ENCODE measurements at regions not wholly inside any gene's neighbourhood (a gene's known extent, or its start where the extent isn't known, plus 50 kb on each side); places are given as distances from the start of the nearest gene placed in this dataset.
"Not testable (repeated sequence)": the region's sequence is repeated elsewhere in the genome, so short reads cannot be mapped to it uniquely, and the experiment has no call there.

DNA sequence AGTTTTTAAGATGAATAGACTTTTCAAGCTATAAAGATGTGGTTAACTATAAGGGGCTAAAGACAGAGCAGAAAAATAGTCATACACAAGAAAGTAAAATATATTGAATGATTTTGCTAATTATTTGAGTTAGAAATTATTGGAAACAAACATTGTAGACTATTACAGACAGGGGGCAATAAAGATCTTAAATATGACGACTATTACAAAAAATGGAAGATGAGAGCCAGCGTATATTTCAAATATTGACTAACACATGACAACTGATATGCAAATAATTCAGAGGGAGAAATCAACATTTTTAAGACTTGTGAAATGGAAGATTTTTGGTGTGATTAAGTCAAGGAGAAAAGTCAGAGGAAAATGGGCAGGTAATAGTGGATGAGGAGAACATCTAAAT lies 520.2 kb upstream of the NUDT12 start:
- intact Hi-C loops (cut with micrococcal nuclease) = no loop called here

DNA sequence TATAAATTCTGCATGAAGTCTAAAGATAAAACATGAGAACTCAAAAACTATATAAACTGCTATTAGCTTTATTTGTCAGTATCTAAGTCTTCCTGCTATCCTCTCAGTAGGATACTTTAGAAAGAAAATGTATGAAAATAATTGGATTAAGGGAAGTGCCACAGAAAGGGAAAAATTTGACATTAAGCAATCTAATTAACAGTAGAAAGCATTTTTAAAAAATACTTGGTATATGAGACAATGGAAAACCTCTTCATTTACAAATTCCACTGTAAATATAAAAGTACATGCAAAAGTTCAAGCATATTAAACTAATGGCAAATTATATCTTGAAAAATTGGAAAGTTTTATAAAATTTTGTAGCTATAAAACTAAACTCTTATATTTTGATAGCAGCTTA lies 518.6 kb upstream of the NUDT12 start:
- intact Hi-C loops (cut with micrococcal nuclease) = no loop called here

DNA sequence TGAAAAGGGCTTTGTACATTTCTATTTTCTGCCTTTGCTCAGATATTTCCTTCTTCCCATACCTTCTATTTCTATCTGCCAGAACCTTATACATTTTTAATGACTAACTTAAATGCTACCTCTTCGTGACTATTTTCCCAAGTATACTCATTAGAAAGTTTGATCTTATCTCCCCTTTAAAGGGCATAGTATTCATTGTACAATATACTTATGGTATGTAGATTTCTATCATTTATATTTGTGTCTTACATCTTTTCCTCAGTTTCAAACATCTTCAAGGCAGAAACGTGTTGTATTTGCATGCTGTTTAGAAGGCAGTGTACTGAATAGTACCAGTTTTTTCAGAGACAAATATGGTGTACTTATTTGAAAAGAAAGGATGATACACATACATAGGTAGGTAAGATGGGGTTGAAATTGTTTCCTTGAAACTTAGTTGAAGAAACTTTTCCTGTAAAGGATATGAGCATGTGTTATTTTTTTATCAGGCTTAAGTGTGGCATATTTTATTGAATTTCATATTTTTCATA lies 518.1 kb upstream of the NUDT12 start:
- intact Hi-C loops (cut with micrococcal nuclease) = no loop called here

DNA sequence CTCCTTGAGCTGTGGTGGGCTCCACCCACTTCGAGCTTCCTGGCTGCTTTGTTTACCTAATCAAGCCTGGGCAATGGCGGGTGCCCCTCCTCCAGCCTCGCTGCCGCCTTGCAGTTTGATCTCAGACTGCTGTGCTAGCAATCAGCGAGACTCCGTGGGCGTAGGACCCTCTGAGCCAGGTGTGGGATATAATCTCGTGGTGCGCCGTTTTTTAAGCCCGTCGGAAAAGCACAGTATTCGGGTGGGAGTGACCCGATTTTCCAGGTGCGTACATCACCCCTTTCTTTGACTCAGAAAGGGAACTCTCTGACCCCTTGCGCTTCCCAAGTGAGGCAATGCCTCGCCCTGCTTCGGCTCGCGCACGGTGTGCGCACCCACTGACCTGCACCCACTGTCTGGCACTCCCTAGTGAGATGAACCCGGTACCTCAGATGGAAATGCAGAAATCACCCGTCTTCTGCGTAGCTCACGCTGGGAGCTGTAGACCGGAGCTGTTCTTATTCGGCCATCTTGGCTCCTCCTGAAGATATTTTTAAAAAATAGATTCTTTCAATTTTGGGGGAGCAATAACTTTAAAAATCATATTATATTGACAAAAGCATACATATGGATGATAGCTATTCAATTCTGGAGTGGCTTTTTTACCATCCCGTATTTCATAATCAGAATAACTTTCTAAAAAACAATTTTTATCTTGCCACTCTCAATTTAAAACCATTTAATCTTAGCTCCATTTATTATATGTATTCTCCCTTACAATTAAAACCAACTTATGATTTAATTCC lies 517.5 kb upstream of the NUDT12 start:
- intact Hi-C loops (cut with micrococcal nuclease) = not testable (repeated sequence)

DNA sequence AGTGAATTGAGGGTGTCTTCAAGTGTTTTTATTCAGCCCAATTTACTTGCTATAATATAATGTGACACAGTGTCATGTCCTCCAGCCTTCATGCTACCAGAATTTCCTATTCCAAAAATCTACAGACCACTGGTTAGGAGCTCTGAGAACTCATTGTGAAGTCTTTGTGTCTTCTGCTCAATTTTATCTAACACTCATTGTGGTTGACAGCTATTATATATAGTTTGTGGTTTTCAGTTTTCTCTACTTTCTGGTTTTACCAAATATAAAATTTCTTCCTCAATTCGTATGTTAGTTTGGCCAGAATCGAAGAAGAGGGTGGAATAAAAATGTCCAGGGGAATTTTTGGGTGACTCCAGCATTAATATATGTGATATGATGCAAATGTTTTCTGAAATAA lies 509.3 kb upstream of the NUDT12 start:
- intact Hi-C loops (cut with micrococcal nuclease) = no loop called here

DNA sequence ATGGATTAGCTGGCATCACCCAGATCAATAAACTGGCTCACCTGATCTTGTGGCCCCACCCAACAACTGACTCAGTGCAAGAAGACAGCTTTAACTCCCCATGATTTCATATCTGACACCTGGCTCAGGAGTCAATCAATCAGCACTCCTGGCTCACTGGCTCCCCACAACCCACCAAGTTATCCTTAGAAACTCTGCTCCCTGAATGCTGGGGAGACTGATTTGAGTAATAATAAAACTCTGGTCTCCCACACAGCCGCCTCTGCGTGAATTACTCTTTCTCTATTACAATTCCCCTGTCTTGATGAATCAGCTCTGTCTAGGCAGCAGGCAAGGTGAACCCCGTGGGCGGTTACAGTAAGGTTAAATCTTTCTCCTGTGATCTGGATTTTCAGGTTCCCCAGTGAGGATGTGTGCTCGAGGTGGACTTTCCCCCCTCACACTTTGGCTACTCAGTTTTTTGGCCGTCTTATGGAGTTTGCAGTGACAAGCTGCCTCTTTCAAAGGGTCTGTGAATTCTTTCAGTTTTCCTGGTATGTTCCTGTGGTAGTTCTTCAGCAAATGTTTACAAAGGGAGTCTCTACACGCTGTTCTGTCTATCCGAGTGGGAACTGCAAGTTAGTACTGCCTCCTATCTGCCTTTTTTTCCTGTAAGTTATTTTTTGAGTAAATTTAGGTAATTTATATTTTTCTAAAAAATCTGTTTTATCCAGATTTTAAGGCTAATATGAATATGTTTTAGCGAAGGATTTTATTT lies 500.2 kb upstream of the NUDT12 start:
- intact Hi-C loops (cut with micrococcal nuclease) = no loop called here

DNA sequence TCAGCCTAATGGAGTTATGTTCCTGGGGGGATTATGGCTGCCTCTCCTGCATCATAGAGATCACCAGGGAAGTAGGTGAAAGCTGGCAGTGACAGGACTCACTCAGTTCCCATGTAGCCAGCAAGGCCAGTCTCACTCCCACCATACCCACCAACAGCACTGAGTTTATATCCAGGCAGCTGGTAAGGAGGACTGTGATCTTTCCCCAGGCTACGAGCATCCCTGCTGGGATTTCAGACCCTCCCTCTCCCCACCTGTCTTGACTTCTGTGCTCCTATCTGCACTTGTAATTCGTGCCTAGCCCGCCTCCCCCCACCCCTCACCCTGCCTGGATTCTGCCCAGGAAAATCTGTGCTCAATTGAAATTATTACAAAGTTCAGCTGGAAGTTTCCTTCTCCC lies 499.1 kb upstream of the NUDT12 start:
- intact Hi-C loops (cut with micrococcal nuclease) = no loop called here

DNA sequence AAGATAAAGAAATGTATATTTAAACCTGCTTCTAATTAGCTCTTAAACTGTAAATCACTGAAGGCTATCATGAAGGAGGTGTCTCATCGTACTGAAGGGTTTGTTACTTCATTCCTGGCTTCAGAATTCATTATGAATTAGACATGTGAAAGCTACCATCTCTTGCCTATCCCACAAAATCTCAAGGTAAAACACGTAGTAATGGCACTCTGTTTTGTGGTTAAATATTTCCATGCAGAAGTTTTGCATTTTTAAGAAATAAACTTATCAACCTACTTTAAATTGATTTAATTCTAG lies 490.7 kb upstream of the NUDT12 start:
- intact Hi-C loops (cut with micrococcal nuclease) = no loop called here

DNA sequence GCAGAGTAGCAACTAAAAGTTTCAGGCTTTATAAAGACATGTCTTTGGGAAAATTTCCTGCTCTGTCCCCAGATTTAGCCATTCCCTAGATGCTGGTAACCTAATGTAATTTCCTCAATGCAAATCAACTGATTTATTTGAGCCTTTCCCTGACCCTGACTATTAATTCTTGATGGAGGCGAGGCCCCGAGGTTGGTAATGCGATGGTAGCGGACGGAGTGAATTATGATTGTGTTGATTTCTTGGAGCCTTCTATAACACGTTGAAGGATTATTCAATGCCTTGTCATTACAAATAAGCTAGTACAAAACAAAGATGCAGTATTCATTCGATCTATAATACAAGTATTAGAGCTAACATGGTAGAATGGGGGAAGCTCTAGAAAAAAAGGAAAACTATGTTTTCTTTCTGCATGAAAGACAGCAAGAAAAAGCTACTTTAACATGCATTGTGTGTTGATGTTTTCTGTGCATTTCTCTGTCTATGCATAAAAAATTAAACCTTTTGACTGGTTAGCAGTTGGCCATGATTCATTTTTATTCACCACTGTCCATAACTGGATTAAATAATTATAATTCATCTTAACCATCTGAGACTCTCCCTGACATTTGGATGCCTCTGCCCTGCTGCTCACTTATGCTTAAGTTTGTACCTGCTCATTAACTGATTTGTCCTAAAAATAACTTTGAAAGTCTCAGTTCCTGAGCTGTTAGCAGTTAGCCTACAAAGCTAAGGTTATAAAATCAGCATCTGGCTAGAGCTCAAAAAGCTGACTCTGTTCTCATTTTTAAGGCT lies 490.2 kb upstream of the NUDT12 start:
- intact Hi-C loops (cut with micrococcal nuclease) = no loop called here

DNA sequence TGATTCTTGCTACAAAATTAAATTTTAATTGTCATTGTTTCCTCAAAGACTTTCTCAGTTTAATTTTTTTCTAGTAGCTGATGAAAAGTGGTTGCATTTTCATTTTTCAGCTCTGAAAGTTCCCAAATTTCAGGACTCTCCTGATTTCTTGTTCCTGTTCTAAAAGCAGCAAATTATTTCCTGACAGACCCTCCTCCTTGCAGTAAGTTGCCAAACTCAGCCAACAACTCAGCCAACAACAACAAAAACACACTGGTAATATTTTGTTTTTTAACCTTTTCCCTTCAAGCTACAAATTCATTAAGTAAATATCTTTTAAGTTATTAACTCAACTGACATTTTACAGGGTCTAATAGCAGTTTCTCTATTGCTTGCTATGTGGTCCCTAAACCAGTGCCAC lies 487.8 kb upstream of the NUDT12 start:
- intact Hi-C loops (cut with micrococcal nuclease) = no loop called here

DNA sequence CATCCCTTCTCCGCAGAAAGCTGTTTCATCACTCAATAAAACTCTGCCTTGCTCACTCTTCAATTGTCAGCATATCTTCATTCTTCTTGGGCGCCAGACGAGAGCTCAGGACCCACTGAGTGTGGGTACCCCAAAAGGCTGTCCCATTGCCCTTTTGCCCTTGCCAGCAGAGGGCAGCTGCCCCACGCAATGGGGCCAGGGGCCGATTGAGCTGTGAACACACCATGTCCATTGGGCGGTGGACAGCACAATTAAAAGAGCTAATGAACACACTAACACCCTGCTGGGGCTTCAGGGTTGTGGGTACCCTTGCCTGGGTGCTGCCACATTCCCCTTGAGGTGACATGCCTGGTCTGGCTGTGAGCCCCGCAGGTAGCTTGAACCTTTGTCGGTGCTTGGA lies 487.2 kb upstream of the NUDT12 start:
- intact Hi-C loops (cut with micrococcal nuclease) = no loop called here

DNA sequence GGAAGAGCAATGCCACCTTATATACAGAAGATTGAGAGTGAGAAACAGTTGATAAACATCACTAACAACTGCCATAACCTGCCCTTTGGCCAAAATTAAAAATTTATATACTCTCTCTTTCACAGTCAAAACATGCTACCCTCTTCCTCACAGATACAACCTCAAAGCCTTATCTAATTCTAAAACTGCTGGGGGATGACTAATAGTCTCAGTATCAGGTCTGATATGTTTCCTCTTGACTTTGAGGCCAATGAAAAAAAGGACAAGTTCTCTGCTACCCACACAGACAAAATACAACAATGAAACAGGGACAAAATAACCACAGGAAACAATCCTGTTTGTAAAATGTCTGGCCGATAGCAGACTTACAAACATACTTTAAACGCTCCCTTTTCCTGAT lies 485.6 kb upstream of the NUDT12 start:
- intact Hi-C loops (cut with micrococcal nuclease) = no loop called here

DNA sequence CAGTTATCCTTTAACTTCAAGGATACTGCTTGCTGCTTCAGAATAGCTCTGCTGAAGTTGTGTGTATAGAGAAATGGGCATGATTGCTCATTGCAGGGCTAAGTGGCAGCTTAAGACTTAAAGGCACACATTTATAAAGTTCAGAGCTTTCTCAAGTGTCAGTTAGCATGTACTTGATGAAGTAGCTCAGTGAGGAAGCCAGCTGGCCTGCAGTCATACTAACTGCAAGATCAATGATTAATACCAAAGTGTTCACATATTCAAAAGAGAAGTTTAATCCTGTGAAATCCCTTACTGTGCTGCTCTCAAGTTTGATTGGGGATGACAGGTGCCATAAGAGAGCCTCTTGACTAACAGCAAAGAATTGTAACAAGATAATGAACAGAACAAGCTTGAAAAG lies 483.4 kb upstream of the NUDT12 start:
- intact Hi-C loops (cut with micrococcal nuclease) = no loop called here

DNA sequence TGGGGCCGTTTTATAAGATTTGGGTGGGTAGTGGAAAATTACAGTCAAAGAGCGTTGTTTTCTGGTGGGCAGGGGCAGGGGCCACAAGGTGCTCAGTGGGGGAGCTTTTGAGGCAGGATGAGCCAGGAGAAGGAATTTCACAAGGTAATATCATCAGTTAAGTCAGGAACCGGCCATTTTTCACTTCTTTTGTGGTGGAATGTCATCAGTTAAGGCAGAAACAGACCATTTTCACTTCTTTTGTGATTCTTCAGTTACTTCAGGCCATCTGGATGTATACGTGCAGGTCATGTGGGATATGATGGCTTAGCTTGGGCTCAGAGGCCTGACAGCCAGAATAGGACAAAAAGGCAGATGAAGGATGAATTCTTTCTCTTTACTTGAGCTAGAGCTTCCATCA lies 477.3 kb upstream of the NUDT12 start:
- intact Hi-C loops (cut with micrococcal nuclease) = not testable (repeated sequence)

DNA sequence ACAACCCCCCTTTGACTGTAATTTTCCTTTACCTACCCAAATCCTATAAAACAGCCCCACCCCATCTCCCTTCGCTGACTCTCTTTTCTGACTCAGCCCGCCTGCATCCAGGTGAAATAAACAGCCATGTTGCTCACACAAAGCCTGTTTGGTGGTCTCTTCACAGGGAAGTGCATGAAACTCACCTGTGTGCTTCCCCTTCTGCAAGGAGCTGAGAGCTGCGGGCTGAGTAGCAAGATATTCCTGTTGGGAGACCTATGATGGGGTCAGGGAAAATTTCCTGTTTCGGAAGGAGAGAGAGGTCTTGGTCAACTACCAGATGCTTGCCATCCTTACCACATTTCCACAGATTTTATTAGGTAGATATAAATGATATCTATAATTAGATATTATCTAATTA lies 474.5 kb upstream of the NUDT12 start:
- intact Hi-C loops (cut with micrococcal nuclease) = not testable (repeated sequence)

DNA sequence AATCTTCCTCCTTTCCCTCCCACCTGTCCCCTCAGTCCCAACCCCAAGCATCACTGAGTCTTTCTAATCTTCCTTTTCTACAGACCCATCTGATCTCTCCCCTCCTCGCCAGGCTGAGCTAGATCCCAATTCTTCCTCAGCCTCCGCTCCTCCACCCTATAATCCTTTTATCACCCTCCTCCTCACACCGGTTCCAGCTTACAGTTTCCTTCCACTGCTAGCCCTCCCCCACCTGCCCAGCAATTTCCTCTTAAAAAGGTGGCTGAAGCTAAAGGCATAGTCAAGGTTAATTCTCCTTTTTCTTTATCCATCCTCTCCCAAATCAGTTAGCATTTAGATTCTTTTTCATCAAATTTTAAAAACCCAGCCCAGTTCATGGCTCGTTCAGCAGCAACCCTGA lies 470.6 kb upstream of the NUDT12 start:
- intact Hi-C loops (cut with micrococcal nuclease) = not testable (repeated sequence)

DNA sequence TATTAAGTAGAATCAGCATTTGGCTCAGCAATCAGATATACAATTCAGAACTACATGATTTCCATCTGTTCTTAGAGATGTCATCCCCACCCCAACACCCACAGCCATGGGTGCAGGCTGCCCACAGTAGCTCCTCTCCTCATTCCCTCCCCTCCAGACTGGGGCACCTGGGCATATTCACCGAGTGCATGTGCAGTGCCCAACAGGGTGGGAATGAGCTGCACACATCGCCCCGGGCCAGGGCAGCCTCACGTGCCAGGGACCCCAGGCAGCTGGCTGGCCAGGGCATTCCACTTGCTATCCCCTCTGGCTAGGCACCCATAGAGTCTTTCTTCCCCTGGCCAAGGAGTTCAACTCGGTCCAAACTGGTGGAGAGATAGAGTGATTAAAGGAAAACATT lies 461.9 kb upstream of the NUDT12 start:
- intact Hi-C loops (cut with micrococcal nuclease) = no loop called here

DNA sequence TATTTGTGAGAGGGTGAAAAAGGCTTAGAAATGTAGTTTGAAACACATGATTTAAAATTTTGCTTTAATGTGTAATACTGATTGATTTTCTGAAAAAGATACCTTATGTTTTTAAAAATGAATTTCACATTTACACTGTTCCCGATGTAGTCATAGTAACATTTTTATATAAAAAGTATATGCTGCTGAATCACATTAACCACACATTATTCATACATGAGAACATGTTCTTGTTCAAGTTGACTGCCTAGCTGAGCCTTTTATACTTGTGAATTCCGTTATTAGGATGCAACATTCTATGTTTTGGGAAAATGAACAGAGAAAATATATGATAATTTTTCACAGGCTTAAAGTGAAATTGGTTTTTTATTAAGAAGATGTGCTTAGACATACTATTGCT lies 461.1 kb upstream of the NUDT12 start:
- intact Hi-C loops (cut with micrococcal nuclease) = no loop called here

DNA sequence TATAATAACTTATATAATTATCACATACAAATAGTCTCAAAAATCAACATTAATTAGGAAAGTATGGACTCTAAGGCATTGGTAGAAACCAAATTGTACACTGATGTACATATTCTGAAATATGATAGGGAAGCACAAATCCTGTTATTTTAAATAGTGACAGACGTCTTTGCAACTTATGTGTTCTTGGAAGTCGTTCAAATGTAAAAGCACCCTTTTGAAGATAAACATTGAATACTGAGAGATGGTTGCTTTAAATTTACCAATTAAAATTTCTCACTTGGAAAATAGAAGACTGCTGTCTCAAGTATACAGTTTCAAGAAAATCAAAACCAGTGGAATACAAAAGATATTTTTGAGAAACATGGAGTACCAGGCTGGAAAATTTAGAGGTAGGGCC lies 457.4 kb upstream of the NUDT12 start:
- intact Hi-C loops (cut with micrococcal nuclease) = no loop called here

DNA sequence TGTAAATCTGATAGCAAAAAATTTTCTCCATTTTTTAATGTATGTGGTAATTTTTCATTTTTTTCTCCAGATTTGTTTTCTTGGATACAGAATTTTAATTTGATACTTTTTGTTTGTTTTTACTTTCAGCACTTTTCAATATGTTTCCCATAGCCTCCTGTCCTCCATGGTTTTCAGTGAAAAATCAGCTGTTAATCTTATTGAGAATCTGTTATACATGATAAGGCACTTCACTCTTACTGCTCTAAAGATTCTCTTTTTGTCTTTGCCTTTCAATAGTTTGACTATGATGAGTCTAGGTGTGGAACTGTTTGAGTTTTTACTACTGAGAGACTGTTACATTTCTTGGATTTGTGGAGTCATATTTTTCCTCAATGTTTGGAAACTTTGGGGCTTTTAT lies 455.7 kb upstream of the NUDT12 start:
- intact Hi-C loops (cut with micrococcal nuclease) = no loop called here

DNA sequence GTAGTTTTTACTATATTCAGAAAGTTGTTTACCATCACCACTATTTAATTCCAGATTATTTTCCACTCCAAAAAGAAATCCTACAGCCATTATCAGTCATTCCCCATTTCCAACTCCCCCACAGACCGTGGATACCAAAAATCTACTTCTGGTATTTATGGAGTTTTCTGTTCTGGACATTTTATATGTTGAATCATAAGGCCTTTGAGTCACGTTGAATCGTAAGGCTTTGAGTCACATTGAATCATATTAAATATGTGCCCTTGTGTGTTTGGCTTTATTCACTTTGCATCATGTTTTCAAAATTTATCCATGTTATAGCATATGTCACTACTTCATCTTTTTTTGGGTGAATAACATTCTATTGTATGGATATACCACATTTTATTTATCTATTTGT lies 454.1 kb upstream of the NUDT12 start:
- intact Hi-C loops (cut with micrococcal nuclease) = no loop called here

DNA sequence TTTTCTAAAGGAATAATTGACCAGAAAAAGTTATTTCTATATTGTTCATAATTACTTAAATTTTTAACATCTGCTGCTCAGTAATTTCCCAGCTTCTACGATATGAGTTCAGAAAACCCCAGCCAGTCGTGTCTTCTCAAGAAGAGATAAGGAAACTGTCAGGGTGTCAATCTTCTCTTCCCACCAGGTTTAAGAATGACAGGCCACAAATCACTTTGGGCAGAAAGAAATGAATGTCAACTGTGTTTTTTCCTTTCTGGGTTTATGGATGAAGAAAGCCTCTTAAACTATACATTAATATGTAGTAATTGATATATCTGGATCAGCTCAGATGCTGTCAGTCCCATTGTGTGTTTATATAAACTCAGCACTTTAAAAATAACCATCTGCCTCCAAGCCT lies 453.2 kb upstream of the NUDT12 start:
- intact Hi-C loops (cut with micrococcal nuclease) = no loop called here
